Upper lobe of right lung (tissue), 1 donor: ENCODE measurements at regions not wholly inside any gene's neighbourhood (a gene's known extent, or its start where the extent isn't known, plus 50 kb on each side); places are given as distances from the start of the nearest gene placed in this dataset.
A peak's percentile ranks its signal among the peaks of the same experiment; 100 is the strongest.

Source experiments
- ATAC-seq: fragments of 200-7000 bp; cut with Tn5 transposase; one replicate; pipeline ENCODE4 v1.9.1; 2020; ENCODE audit warnings: mild to moderate bottlenecking, moderate library complexity
- DNase-seq: peaks from one replicate; pipeline ENCODE4 v3.0.0-alpha.2; 2020
- H3K27ac ChIP-seq: fragments of 200-600 bp; one replicate; pipeline ENCODE4 v1.8.0; 2022
- H3K27me3 ChIP-seq: fragments of 200-600 bp; one replicate; pipeline ENCODE4 v1.8.0; 2022; ENCODE audit warnings: mild to moderate bottlenecking
- H3K36me3 ChIP-seq: fragments of 200-600 bp; one replicate; pipeline ENCODE4 v1.8.0; 2022
- H3K4me1 ChIP-seq: fragments of 200-600 bp; one replicate; pipeline ENCODE4 v1.8.0; 2022
- H3K4me3 ChIP-seq: fragments of 200-600 bp; one replicate; pipeline ENCODE4 v1.8.0; 2022; ENCODE audit warnings: mild to moderate bottlenecking
- H3K9me3 ChIP-seq: fragments of 200-600 bp; one replicate; pipeline ENCODE4 v1.8.0; 2022
- CTCF ChIP-seq: fragments of 200-600 bp; IDR thresholded peaks from one replicate; pipeline ENCODE4 v1.8.0; 2022; ENCODE audit warnings: antibody characterized with exemption
- intact Hi-C: fragments of 100-400 bp; cut with DNase I; formaldehyde crosslinking; loops from one replicate; pipeline ENCODE4 v1.11.0; 2022
- donor health status: DM: no; HTN: yes; CAD: no; lungs with severe emphysema.

- ATAC-seq (no peak), DNase-seq (no peak)
- Histone ChIP-seq H3K27ac (no peak overlapping the region), H3K4me1 (no peaks in the 10 kb centered on the region), H3K36me3 (no peaks in the 10 kb centered on the region), H3K4me3 (no peak overlapping the region), H3K9me3 (no peaks in the 10 kb centered on the region), H3K27me3 (no peaks in the 10 kb centered on the region)
- intact Hi-C loops = no loop called here
- no peak for TF ChIP-seq CTCF
Measured at GRCh38 chr6:3900744-3901336, 51.7 kb downstream of the FAM50B start.

- no peak for TF ChIP-seq CTCF
- H3K9me3 ChIP-seq = no peaks in the 10 kb centered on the region
- peak; percentile 43 for ATAC-seq
- intact Hi-C loops = no loop called here
- H3K27me3 ChIP-seq = no peaks in the 10 kb centered on the region
- no peak for DNase-seq
- no peak overlapping the region for H3K27ac ChIP-seq
- H3K4me3 ChIP-seq = no peak overlapping the region
- H3K4me1 ChIP-seq = no peaks in the 10 kb centered on the region
- no peaks in the 10 kb centered on the region for H3K36me3 ChIP-seq
Measured at GRCh38 chr6:3902871-3903648, 53.9 kb downstream of the FAM50B start.

GRCh38 chr6:3904518-3904917 lies 55.3 kb downstream of the FAM50B start:
- no peak for DNase-seq
- intact Hi-C loops = no loop called here
- no peaks in the 10 kb centered on the region for H3K27me3 ChIP-seq
- no peaks in the 10 kb centered on the region for H3K9me3 ChIP-seq
- no peak for TF ChIP-seq CTCF
- H3K27ac ChIP-seq = no peak overlapping the region
- ATAC-seq = no peak
- no peak overlapping the region for H3K4me3 ChIP-seq
- H3K4me1 ChIP-seq = no peaks in the 10 kb centered on the region
- no peaks in the 10 kb centered on the region for H3K36me3 ChIP-seq

GRCh38 chr6:3905945-3906845 lies 57.0 kb downstream of the FAM50B start:
- ATAC-seq = no peak
- intact Hi-C loops = no loop called here
- DNase-seq = no peak
- Histone ChIP-seq H3K36me3 (no peaks in the 10 kb centered on the region), H3K4me3 (no peak overlapping the region), H3K27me3 (no peaks in the 10 kb centered on the region), H3K27ac (no peak overlapping the region), H3K9me3 (no peaks in the 10 kb centered on the region), H3K4me1 (no peaks in the 10 kb centered on the region)
- no peak for TF ChIP-seq CTCF

GRCh38 chr6:3906846-3907151 lies 57.6 kb downstream of the FAM50B start:
- Histone ChIP-seq H3K4me1 (peaks cover 5% of the 10 kb centered on the region), H3K27ac (no peak overlapping the region), H3K9me3 (no peaks in the 10 kb centered on the region), H3K4me3 (no peak overlapping the region), H3K36me3 (no peaks in the 10 kb centered on the region), H3K27me3 (no peaks in the 10 kb centered on the region)
- ATAC-seq (no peak), DNase-seq (no peak)
- TF ChIP-seq CTCF = no peak
- intact Hi-C loops = no loop called here
